H9 (cell line): ENCODE measurements at regions not wholly inside any gene's neighbourhood (a gene's known extent, or its start where the extent isn't known, plus 50 kb on each side); places are given as distances from the start of the nearest gene placed in this dataset.

Source experiments
- DNase-seq: peaks from one replicate; pipeline ENCODE4 v3.0.0-alpha.2; 2017
- H2AFZ ChIP-seq: one replicate; pipeline ENCODE4 v1.6.1; 2013; ENCODE audit warnings: mild to moderate bottlenecking, low read length, control low read depth, moderate library complexity
- H2AK5ac ChIP-seq: 2 replicates; pipeline ENCODE4 v1.6.1; 2013; ENCODE audit warnings: low read length, control low read depth, mixed read lengths; ENCODE audit not compliant: insufficient read length
- H2BK120ac ChIP-seq: one replicate; pipeline ENCODE4 v1.6.1; 2013; ENCODE audit warnings: low read depth, mild to moderate bottlenecking, low read length, control low read depth, inconsistent platforms; ENCODE audit not compliant: poor library complexity, severe bottlenecking
- H2BK12ac ChIP-seq: 2 replicates; pipeline ENCODE4 v1.6.1; 2013; ENCODE audit warnings: low read length, control low read depth, mixed read lengths, low read depth; ENCODE audit not compliant: insufficient read length
- H2BK15ac ChIP-seq: 2 replicates; pipeline ENCODE4 v1.6.1; 2013; ENCODE audit warnings: low read depth, low read length, control low read depth
- H2BK20ac ChIP-seq: one replicate; pipeline ENCODE4 v1.6.1; 2013; ENCODE audit warnings: low read depth, mild to moderate bottlenecking, low read length, control low read depth, inconsistent platforms; ENCODE audit not compliant: poor library complexity, severe bottlenecking
- H2BK5ac ChIP-seq: 2 replicates; pipeline ENCODE4 v1.6.1; 2013; ENCODE audit warnings: low read length, control low read depth, mixed read lengths; ENCODE audit not compliant: insufficient read length
- H3K14ac ChIP-seq: 2 replicates; pipeline ENCODE4 v1.6.1; 2013; ENCODE audit warnings: low read length, control low read depth; ENCODE audit not compliant: insufficient read depth
- H3K18ac ChIP-seq: 2 replicates; pipeline ENCODE4 v1.6.1; 2013; ENCODE audit warnings: low read depth, mild to moderate bottlenecking, mixed read lengths, low read length, control low read depth; ENCODE audit not compliant: insufficient read length
- H3K23ac ChIP-seq: 2 replicates; pipeline ENCODE4 v1.6.1; 2013; ENCODE audit warnings: low read length, control low read depth, mixed read lengths, low read depth; ENCODE audit not compliant: insufficient read length
- H3K23me2 ChIP-seq: 2 replicates; pipeline ENCODE4 v1.6.1; 2013; ENCODE audit warnings: low read depth, mild to moderate bottlenecking, mixed read lengths, low read length, control low read depth; ENCODE audit not compliant: insufficient read length, poor library complexity, severe bottlenecking
- H3K27ac ChIP-seq: 2 replicates; pipeline ENCODE4 v1.5.1; 2013; ENCODE audit warnings: low read length, control low read depth, mixed read lengths, low read depth; ENCODE audit not compliant: insufficient read length
- H3K27me3 ChIP-seq: 2 replicates; pipeline ENCODE4 v1.6.1; 2013; ENCODE audit warnings: low read length, control low read depth, inconsistent platforms; ENCODE audit not compliant: insufficient read depth
- H3K4ac ChIP-seq: 2 replicates; pipeline ENCODE4 v1.6.1; 2013; ENCODE audit warnings: low read depth, mild to moderate bottlenecking, control low read depth, inconsistent platforms, low read length, moderate library complexity
- H3K4me1 ChIP-seq: 2 replicates; pipeline ENCODE4 v1.6.1; 2013; ENCODE audit warnings: low read length, control low read depth, inconsistent platforms; ENCODE audit not compliant: insufficient read depth
- H3K4me2 ChIP-seq: 2 replicates; pipeline ENCODE4 v1.6.1; 2013; ENCODE audit warnings: low read length, control low read depth, mixed read lengths; ENCODE audit not compliant: insufficient read length, insufficient read depth
- H3K56ac ChIP-seq: 2 replicates; pipeline ENCODE4 v1.6.1; 2013; ENCODE audit warnings: low read depth, mild to moderate bottlenecking, mixed read lengths, low read length, control low read depth; ENCODE audit not compliant: insufficient read length
- H3K79me1 ChIP-seq: 2 replicates; pipeline ENCODE4 v1.6.1; 2013; ENCODE audit warnings: low read depth, mild to moderate bottlenecking, moderate library complexity, low read length, control low read depth, inconsistent platforms; ENCODE audit not compliant: insufficient read depth, poor library complexity, severe bottlenecking
- H3K79me2 ChIP-seq: 2 replicates; pipeline ENCODE4 v1.6.1; 2013; ENCODE audit warnings: low read length, control low read depth, inconsistent platforms; ENCODE audit not compliant: insufficient read depth
- H3K9ac ChIP-seq: 2 replicates; pipeline ENCODE4 v1.6.1; 2013; ENCODE audit warnings: low read length, control low read depth, mixed read lengths; ENCODE audit not compliant: insufficient read length; ENCODE audit errors: extremely low read depth
- H3K9me3 ChIP-seq: one replicate; pipeline ENCODE4 v1.6.1; 2013; ENCODE audit warnings: low read depth, low read length, inconsistent platforms; ENCODE audit not compliant: control insufficient read depth
- H3T11ph ChIP-seq: one replicate; pipeline ENCODE4 v1.6.1; 2013; ENCODE audit warnings: mild to moderate bottlenecking, low read length, control low read depth, inconsistent platforms
- H4K20me1 ChIP-seq: one replicate; pipeline ENCODE4 v1.6.1; 2013; ENCODE audit not compliant: control insufficient read depth, insufficient read length, insufficient read depth
- H4K5ac ChIP-seq: 2 replicates; pipeline ENCODE4 v1.6.1; 2013; ENCODE audit warnings: low read depth, mild to moderate bottlenecking, mixed read lengths, low read length, control low read depth; ENCODE audit not compliant: insufficient read length
- H4K8ac ChIP-seq: replicated peaks from 2 replicates; pipeline ENCODE4 v1.6.1; 2013; ENCODE audit warnings: low read length, control low read depth, mixed read lengths, low read depth; ENCODE audit not compliant: insufficient read length
- H4K91ac ChIP-seq: 2 replicates; pipeline ENCODE4 v1.6.1; 2013; ENCODE audit warnings: low read depth, mild to moderate bottlenecking, moderate library complexity, mixed read lengths, low read length, control low read depth; ENCODE audit not compliant: insufficient read length
- H3K27ac Mint-ChIP-seq, 3 experiments: 2 replicates in 2 of 3; 3 replicates in 1 of 3; pipeline ENCODE4 v1.8.0; 2020 to 2021; ENCODE audit warnings: mixed read lengths in 3 of 3, mild to moderate bottlenecking in 1 of 3, moderate library complexity in 1 of 3
- H3K27me3 Mint-ChIP-seq: 2 replicates; pipeline ENCODE4 v1.8.0; 2021; ENCODE audit warnings: low read depth, mild to moderate bottlenecking, moderate library complexity, mixed read lengths
- H3K36me3 Mint-ChIP-seq, 3 experiments: 2 replicates in 2 of 3; 3 replicates in 1 of 3; pipeline ENCODE4 v1.8.0; 2020 to 2021; ENCODE audit warnings: low read depth in 3 of 3, mixed read lengths in 3 of 3; ENCODE audit not compliant: insufficient read depth in 1 of 3
- H3K4me1 Mint-ChIP-seq, 2 experiments: 2 replicates each; pipeline ENCODE4 v1.8.0; 2020; ENCODE audit warnings: mixed read lengths in 2 of 2
- H3K4me3 Mint-ChIP-seq, 2 experiments: 2 replicates in 1 of 2; 3 replicates in 1 of 2; pipeline ENCODE4 v1.8.0; 2020 to 2021; ENCODE audit warnings: mild to moderate bottlenecking in 2 of 2, mixed read lengths in 2 of 2, moderate library complexity in 1 of 2
- H3K9me3 Mint-ChIP-seq, 2 experiments: 2 replicates in 1 of 2; 3 replicates in 1 of 2; pipeline ENCODE4 v1.8.0; 2020; ENCODE audit warnings: mild to moderate bottlenecking in 2 of 2, mixed read lengths in 2 of 2, moderate library complexity in 1 of 2
- WGBS: extraction: QIAGEN DNeasy Blood & Tissue Kit; methylation state at CpG from one replicate; pipeline ENCODE4 v1.1.7; 2013; ENCODE audit warnings: missing lambda C conversion rate, low lambda C conversion rate, mixed read lengths; ENCODE audit not compliant: insufficient read length; ENCODE audit errors: extremely low coverage; 5-methylcytosine and 5-hydroxymethylcytosine counted together
- TF ChIP-seq, protein P1 (sequence below): fragments of 200-600 bp; sonication (generic); conservative IDR thresholded peaks from 3 replicates; pipeline ENCODE4 v1.8.0; 2021; ENCODE audit warnings: antibody characterized with exemption, mild to moderate bottlenecking

DNA sequence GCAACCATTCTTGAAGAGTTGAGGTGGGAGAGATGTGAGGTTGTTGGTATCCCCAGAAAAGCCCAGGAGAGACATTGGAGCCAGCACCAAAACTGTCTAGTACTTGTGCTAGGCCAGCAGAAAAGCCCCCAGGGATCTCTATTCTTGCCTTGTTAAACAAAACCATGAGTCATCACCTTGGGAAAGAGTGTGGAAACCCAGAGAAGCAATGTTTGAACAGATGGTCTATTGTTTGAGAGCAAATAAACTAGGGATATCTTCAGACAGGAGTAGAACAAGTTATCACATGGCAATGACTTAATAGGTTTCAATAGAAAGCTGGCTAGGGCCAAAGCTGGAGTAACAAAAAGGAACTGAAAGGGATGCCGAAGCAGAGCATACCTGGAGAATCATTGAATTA lies 195.7 kb upstream of the CASK start:
- DNase-seq = no peak

More for the DNA sequence above, 195.7 kb upstream of the CASK start:
- H3K23me2 ChIP-seq = no peaks in the 10 kb centered on the region
- H3K36me3 Mint-ChIP-seq = peaks cover under 1 to 4% (median 4%) of the 10 kb centered on the region in 3 experiments; a peak in 4 of 7 replicates
- H3K23ac ChIP-seq = no peak overlapping the region
- H3K4me3 Mint-ChIP-seq = no peak overlapping the region
- no peak overlapping the region for H2BK12ac ChIP-seq
- H2BK5ac ChIP-seq = no peak overlapping the region
- no peaks in the 10 kb centered on the region for H4K20me1 ChIP-seq
- no peaks in the 10 kb centered on the region for H3K27me3 Mint-ChIP-seq
- no peaks in the 10 kb centered on the region for H3K9me3 ChIP-seq
- H2BK120ac ChIP-seq = no peak overlapping the region
- no peak overlapping the region for H2AFZ ChIP-seq
- H3K9me3 Mint-ChIP-seq = peaks cover 45 to 47% of the 10 kb centered on the region in 2 experiments
- H3K14ac ChIP-seq = no peak overlapping the region
- no CpG with 5 or more reads among the region's 1 CpG for WGBS
- no peak overlapping the region for H3K9ac ChIP-seq
- no peak overlapping the region for H3K4me2 ChIP-seq
- no peak overlapping the region for H3K18ac ChIP-seq
- no peak overlapping the region for H3T11ph ChIP-seq
- no peak overlapping the region for H3K4ac ChIP-seq
- no peaks in the 10 kb centered on the region for H3K27me3 ChIP-seq
- no peak overlapping the region for H2BK15ac ChIP-seq
- no peak overlapping the region for H4K5ac ChIP-seq
- H4K91ac ChIP-seq = no peak overlapping the region
- H4K8ac ChIP-seq = no peak overlapping the region
- H3K79me1 ChIP-seq = no peaks in the 10 kb centered on the region
- H3K4me1 Mint-ChIP-seq = peaks cover 0 to 6% of the 10 kb centered on the region in 2 experiments; a peak in 2 of 4 replicates
- no peak overlapping the region for H2AK5ac ChIP-seq
- no peak overlapping the region for H3K27ac ChIP-seq
- no peaks in the 10 kb centered on the region for H3K79me2 ChIP-seq
- TF ChIP-seq, protein P1, sequence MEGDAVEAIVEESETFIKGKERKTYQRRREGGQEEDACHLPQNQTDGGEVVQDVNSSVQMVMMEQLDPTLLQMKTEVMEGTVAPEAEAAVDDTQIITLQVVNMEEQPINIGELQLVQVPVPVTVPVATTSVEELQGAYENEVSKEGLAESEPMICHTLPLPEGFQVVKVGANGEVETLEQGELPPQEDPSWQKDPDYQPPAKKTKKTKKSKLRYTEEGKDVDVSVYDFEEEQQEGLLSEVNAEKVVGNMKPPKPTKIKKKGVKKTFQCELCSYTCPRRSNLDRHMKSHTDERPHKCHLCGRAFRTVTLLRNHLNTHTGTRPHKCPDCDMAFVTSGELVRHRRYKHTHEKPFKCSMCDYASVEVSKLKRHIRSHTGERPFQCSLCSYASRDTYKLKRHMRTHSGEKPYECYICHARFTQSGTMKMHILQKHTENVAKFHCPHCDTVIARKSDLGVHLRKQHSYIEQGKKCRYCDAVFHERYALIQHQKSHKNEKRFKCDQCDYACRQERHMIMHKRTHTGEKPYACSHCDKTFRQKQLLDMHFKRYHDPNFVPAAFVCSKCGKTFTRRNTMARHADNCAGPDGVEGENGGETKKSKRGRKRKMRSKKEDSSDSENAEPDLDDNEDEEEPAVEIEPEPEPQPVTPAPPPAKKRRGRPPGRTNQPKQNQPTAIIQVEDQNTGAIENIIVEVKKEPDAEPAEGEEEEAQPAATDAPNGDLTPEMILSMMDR = no peak
- no peak overlapping the region for H3K27ac Mint-ChIP-seq
- no peak overlapping the region for H3K56ac ChIP-seq
- H3K4me1 ChIP-seq = no peaks in the 10 kb centered on the region
- no peak overlapping the region for H2BK20ac ChIP-seq
